GM12892 (cell line): ENCODE measurements at regions not wholly inside any gene's neighbourhood (a gene's known extent, or its start where the extent isn't known, plus 50 kb on each side); places are given as distances from the start of the nearest gene placed in this dataset.

Experiments
- POLR2A ChIP-seq: IDR thresholded peaks from 2 replicates; pipeline ENCODE4 v1.6.1; 2011; ENCODE audit warnings: low read depth, low read length, control low read depth
- POLR2AphosphoS5 ChIP-seq: IDR thresholded peaks from 2 replicates; pipeline ENCODE4 v1.6.1; 2011; ENCODE audit warnings: low read depth, low read length, control low read depth
- TAF1 ChIP-seq: IDR thresholded peaks from 2 replicates; pipeline ENCODE4 v1.6.1; 2011; ENCODE audit warnings: low read depth, mild to moderate bottlenecking, control low read depth, low read length, borderline replicate concordance

- TF ChIP-seq POLR2A (no peak), POLR2AphosphoS5 (no peak), TAF1 (no peak)
Observed at GRCh38 chr2:58636872-58637271, 395.7 kb upstream of the FANCL start.
